ENCODE measurements at regions not wholly inside any gene's neighbourhood (a gene's known extent, or its start where the extent isn't known, plus 50 kb on each side); places are given as distances from the start of the nearest gene placed in this dataset.

GRCh38 chr9:89702401-89702800 is 97.6 kb downstream of the GADD45G start:
- no peak for TF ChIP-seq ZBTB11 (tag by site-specific recombination; conservative IDR thresholded peaks at IDR 0.05; ENCODE audit: low read depth)
- TF ChIP-seq ZFP69B (tag by site-specific recombination; IDR thresholded peaks at IDR 0.05), result no peak
- TF ChIP-seq CTCF (tag by site-specific recombination; IDR thresholded peaks at IDR 0.05), result no peak
- TF ChIP-seq ZNF791 (tag by site-specific recombination; IDR thresholded peaks at IDR 0.05), result no peak
- TF ChIP-seq ZNF76 (tag by site-specific recombination; IDR thresholded peaks at IDR 0.05; ENCODE audit: borderline replicate concordance, low read depth), result no peak
- TF ChIP-seq ZNF830 (tag by site-specific recombination; IDR thresholded peaks at IDR 0.05; ENCODE audit: low read depth), result no peak
- TF ChIP-seq ZSCAN30 (tag by site-specific recombination; IDR thresholded peaks at IDR 0.05), result no peak
- no peak for TF ChIP-seq ZNF138 (tag by site-specific recombination; IDR thresholded peaks at IDR 0.05; ENCODE audit: borderline replicate concordance)
- no peak for TF ChIP-seq ZNF184 (tag by site-specific recombination; IDR thresholded peaks at IDR 0.05)
- TF ChIP-seq ZNF274 (IDR thresholded peaks at IDR 0.05; ENCODE audit: low read length), result no peak
- no peak for TF ChIP-seq ZNF274 (tag by site-specific recombination; IDR thresholded peaks at IDR 0.05; ENCODE audit: borderline replicate concordance)
